ENCODE measurements at regions not wholly inside any gene's neighbourhood (a gene's known extent, or its start where the extent isn't known, plus 50 kb on each side); places are given as distances from the start of the nearest gene placed in this dataset.

- Mint-ChIP-seq H3K27me3 (ENCODE audit: low read depth) (no peaks in the 10 kb centered on the region), H3K4me3 (no peak overlapping the region), H3K9me3 (no peaks in the 10 kb centered on the region), H3K27ac (no peak overlapping the region), H3K36me3 (ENCODE audit: low read depth) (no peaks in the 10 kb centered on the region), H3K4me1 (no peaks in the 10 kb centered on the region)
- TF ChIP-seq, protein P1, sequence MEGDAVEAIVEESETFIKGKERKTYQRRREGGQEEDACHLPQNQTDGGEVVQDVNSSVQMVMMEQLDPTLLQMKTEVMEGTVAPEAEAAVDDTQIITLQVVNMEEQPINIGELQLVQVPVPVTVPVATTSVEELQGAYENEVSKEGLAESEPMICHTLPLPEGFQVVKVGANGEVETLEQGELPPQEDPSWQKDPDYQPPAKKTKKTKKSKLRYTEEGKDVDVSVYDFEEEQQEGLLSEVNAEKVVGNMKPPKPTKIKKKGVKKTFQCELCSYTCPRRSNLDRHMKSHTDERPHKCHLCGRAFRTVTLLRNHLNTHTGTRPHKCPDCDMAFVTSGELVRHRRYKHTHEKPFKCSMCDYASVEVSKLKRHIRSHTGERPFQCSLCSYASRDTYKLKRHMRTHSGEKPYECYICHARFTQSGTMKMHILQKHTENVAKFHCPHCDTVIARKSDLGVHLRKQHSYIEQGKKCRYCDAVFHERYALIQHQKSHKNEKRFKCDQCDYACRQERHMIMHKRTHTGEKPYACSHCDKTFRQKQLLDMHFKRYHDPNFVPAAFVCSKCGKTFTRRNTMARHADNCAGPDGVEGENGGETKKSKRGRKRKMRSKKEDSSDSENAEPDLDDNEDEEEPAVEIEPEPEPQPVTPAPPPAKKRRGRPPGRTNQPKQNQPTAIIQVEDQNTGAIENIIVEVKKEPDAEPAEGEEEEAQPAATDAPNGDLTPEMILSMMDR (IDR thresholded peaks at IDR 0.05; ENCODE audit: unreplicated experiment in 3 of 3): no peak
These were observed 104.4 kb upstream of the DCAF8L1 start for GRCh38 chrX:28085653-28086052.

DNA sequence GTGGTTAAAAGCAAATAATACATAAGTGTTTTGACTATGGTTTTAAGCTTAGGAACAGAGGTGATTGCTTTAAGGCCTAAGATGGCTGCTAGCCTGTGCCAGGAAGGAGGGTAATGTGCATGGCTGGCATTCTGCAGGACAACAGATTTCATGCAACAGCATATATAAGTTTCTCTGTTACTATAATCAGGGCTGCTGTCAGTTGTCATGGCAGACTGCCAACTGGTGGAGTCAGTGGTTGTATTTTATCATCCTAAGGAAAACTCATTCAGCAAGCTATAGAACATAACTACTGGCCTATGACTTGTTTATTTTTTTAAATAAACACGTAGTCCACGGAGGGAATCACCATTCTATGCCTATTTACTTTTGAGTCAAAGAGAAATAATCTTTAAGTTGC is 77.7 kb upstream of the DCAF8L1 start:
- Mint-ChIP-seq H3K36me3 (ENCODE audit: low read depth) (no peaks in the 10 kb centered on the region), H3K9me3 (peaks cover 2% of the 10 kb centered on the region), H3K4me1 (peaks cover 12% of the 10 kb centered on the region), H3K4me3 (no peak overlapping the region), H3K27ac (peak overlapping the region; percentile 37 to 76 (median 58)), H3K27me3 (ENCODE audit: low read depth) (no peaks in the 10 kb centered on the region)
- TF ChIP-seq, protein P1 (IDR thresholded peaks at IDR 0.05; ENCODE audit: unreplicated experiment in 3 of 3): no peak

- no peaks in the 10 kb centered on the region for H3K4me1 Mint-ChIP-seq
- no peak overlapping the region for H3K27ac Mint-ChIP-seq
- TF ChIP-seq, protein P1 (IDR thresholded peaks at IDR 0.05; ENCODE audit: unreplicated experiment in 3 of 3): no peak
- no peaks in the 10 kb centered on the region for H3K27me3 Mint-ChIP-seq (ENCODE audit: low read depth)
- H3K9me3 Mint-ChIP-seq: peaks cover 21% of the 10 kb centered on the region
- H3K36me3 Mint-ChIP-seq (ENCODE audit: low read depth): peaks cover 3% of the 10 kb centered on the region
- no peak overlapping the region for H3K4me3 Mint-ChIP-seq
These were observed 61.7 kb upstream of the DCAF8L1 start for GRCh38 chrX:28042826-28043564.

GRCh38 chrX:28042260-28042659 is 61.0 kb upstream of the DCAF8L1 start:
- H3K4me3 Mint-ChIP-seq: no peak overlapping the region
- H3K36me3 Mint-ChIP-seq (ENCODE audit: low read depth): peaks cover 3% of the 10 kb centered on the region
- TF ChIP-seq, protein P1 (IDR thresholded peaks at IDR 0.05; ENCODE audit: unreplicated experiment in 3 of 3): no peak
- H3K9me3 Mint-ChIP-seq: peaks cover 29% of the 10 kb centered on the region
- no peak overlapping the region for H3K27ac Mint-ChIP-seq
- no peaks in the 10 kb centered on the region for H3K27me3 Mint-ChIP-seq (ENCODE audit: low read depth)
- H3K4me1 Mint-ChIP-seq: no peaks in the 10 kb centered on the region

DNA sequence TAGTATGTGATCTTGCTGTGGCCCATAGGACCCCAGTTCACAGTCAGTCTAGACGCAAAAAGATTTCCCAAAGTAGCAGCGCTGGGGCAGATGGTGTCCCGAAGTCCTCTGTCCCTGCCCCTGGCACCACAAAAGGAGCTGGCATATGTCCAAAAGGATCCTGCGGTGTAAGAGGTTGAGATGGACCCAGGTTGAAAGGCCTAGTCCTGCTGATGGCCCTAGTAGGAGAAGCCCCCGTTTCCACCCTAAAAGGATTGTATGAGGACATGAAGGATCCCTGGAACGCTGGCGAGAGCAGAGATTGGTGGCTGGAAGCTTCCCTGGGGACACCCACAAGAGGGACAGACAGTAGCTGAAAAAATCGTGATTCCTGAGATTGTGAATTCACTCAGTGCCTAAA is 58.0 kb upstream of the DCAF8L1 start:
- TF ChIP-seq, protein P1 (IDR thresholded peaks at IDR 0.05; ENCODE audit: unreplicated experiment in 3 of 3): no peak
- peaks cover 3% of the 10 kb centered on the region for H3K36me3 Mint-ChIP-seq (ENCODE audit: low read depth)

More for the DNA sequence above, 58.0 kb upstream of the DCAF8L1 start:
- no peaks in the 10 kb centered on the region for H3K27me3 Mint-ChIP-seq (ENCODE audit: low read depth)
- no peaks in the 10 kb centered on the region for H3K4me1 Mint-ChIP-seq
- no peak overlapping the region for H3K27ac Mint-ChIP-seq
- peaks cover 32% of the 10 kb centered on the region for H3K9me3 Mint-ChIP-seq
- H3K4me3 Mint-ChIP-seq: no peak overlapping the region

Data from nephron (organoid).